ENCODE measurements at regions not wholly inside any gene's neighbourhood (a gene's known extent, or its start where the extent isn't known, plus 50 kb on each side); places are given as distances from the start of the nearest gene placed in this dataset.
A peak's percentile ranks its signal among the peaks of the same experiment; 100 is the strongest.

- no peak for TF ChIP-seq REST (IDR thresholded peaks at IDR 0.05; ENCODE audit: low read depth, low read length)
- TF ChIP-seq PBX3 (IDR thresholded peaks at IDR 0.05), result no peak
- TF ChIP-seq POLR2AphosphoS5 (IDR thresholded peaks at IDR 0.05; ENCODE audit: low read depth, low read length), result no peak
- no peak for TF ChIP-seq USF2 (IDR thresholded peaks at IDR 0.05; ENCODE audit: borderline replicate concordance, low read depth, low read length)
- TF ChIP-seq RFX5 (IDR thresholded peaks at IDR 0.05; ENCODE audit: low read length), result no peak
- TF ChIP-seq MXI1 (IDR thresholded peaks at IDR 0.05; ENCODE audit: low read depth, low read length), result no peak
- TF ChIP-seq GABPA (IDR thresholded peaks at IDR 0.05; ENCODE audit: low read depth), result no peak
- no peak for TF ChIP-seq GATA2 (CRISPR knock-in tag; IDR thresholded peaks at IDR 0.05)
- TF ChIP-seq RXRA (IDR thresholded peaks at IDR 0.05; ENCODE audit: borderline replicate concordance, low read depth), result no peak
- no peak for TF ChIP-seq IRF3 (IDR thresholded peaks at IDR 0.05; ENCODE audit: low read depth, low read length)
- no peak for TF ChIP-seq FOXJ3 (CRISPR knock-in tag; IDR thresholded peaks at IDR 0.05)
- no peak for TF ChIP-seq EZH2phosphoT487 (IDR thresholded peaks at IDR 0.05; ENCODE audit: borderline replicate concordance, low read depth)
- no peak for TF ChIP-seq SMC3 (IDR thresholded peaks at IDR 0.05; ENCODE audit: low read depth, low read length)
- TF ChIP-seq EP300 (IDR thresholded peaks at IDR 0.05; ENCODE audit: borderline replicate concordance in 1 of 2, low read depth in 1 of 2, low read length in 1 of 2), result no peak
- no peaks in the 10 kb centered on the region; the same call in 1 of the 2 replicates for H3K9me2 ChIP-seq
- H2AFZ ChIP-seq (ENCODE audit: low read depth), result no peak overlapping the region
- no peak overlapping the region for H3K4me2 ChIP-seq
- no peak overlapping the region for H3K9ac ChIP-seq
- no peaks in the 10 kb centered on the region for H3K36me3 ChIP-seq (replicated peaks in 1 of 2; ENCODE audit: control insufficient read depth in 1 of 2, insufficient read depth in 2 of 2, low read length in 1 of 2)
- ChIA-PET POLR2A (no interaction called here), CTCF (interaction anchor here (0.7 to 1.2 kb wide), 3 partner anchors 11 to 25 kb away, joined by 3 to 4 read pairs (median 3); no protein-coding TSS in a partner anchor)
- peak overlapping the region in 1 of 2 experiments; percentile 36; a peak in 2 of 4 replicates for H3K27ac ChIP-seq (ENCODE audit: low read depth in 2 of 2, low read length in 1 of 2)
- 77% methylated on average over 1 of the region's 1 CpG for WGBS (ENCODE audit: low lambda C conversion rate)
- no peaks in the 10 kb centered on the region for H3K79me2 ChIP-seq (ENCODE audit: insufficient read depth)
- no peak for DNase-seq
- H3K9me3 ChIP-seq, result peaks cover 1% of the 10 kb centered on the region; the same call in 1 of the 2 replicates
- H3K4me3 ChIP-seq (ENCODE audit: low read depth in 2 of 2, low read length in 1 of 2), result no peak overlapping the region
- no peaks in the 10 kb centered on the region for H3K4me1 ChIP-seq (ENCODE audit: control insufficient read depth in 1 of 2, insufficient read depth in 2 of 2, low read depth in 1 of 2, low read length in 1 of 2)
- no peaks in the 10 kb centered on the region for H3F3A ChIP-seq (replicated peaks; ENCODE audit: insufficient read depth)
- no peaks in the 10 kb centered on the region for H4K20me1 ChIP-seq (ENCODE audit: insufficient read depth)
- H3K27me3 ChIP-seq (ENCODE audit: insufficient read depth), result no peaks in the 10 kb centered on the region
Observed at GRCh38 chr1:221192055-221192454, 312.8 kb downstream of the HLX start.
